Astrocyte (in vitro differentiated cells and primary cell): ENCODE measurements at regions not wholly inside any gene's neighbourhood (a gene's known extent, or its start where the extent isn't known, plus 50 kb on each side); places are given as distances from the start of the nearest gene placed in this dataset.

ENCODE experiments used
- DNase-seq: peaks from one replicate; pipeline ENCODE4 v3.0.0-alpha.2; 2010; ENCODE audit warnings: low read depth
- FAIRE-seq: peaks from 2 replicates; lab custom pipeline; 2011; peaks lifted over from hg19 to GRCh38; lab: Jason Lieb, UNC
- H2AFZ ChIP-seq: 2 replicates; pipeline ENCODE4 v1.6.0; 2012; ENCODE audit warnings: low read depth, low read length, inconsistent platforms
- H3K27ac ChIP-seq: 2 replicates; pipeline ENCODE4 v1.5.1; 2011; ENCODE audit warnings: low read depth, low read length, inconsistent platforms
- H3K27me3 ChIP-seq: 2 replicates; pipeline ENCODE4 v1.6.0; 2011; ENCODE audit warnings: low read length, inconsistent platforms; ENCODE audit not compliant: insufficient read depth
- H3K36me3 ChIP-seq: 2 replicates; pipeline ENCODE4 v1.5.1; 2011; ENCODE audit warnings: low read length, inconsistent platforms; ENCODE audit not compliant: insufficient read depth
- H3K4me1 ChIP-seq: 2 replicates; pipeline ENCODE4 v1.5.1; 2011; ENCODE audit warnings: low read length, inconsistent platforms; ENCODE audit not compliant: insufficient read depth
- H3K4me2 ChIP-seq: 2 replicates; pipeline ENCODE4 v1.6.0; 2012; ENCODE audit warnings: low read length, inconsistent platforms
- H3K4me3 ChIP-seq: 2 replicates; pipeline ENCODE4 v1.5.1; 2011; ENCODE audit warnings: low read depth, mild to moderate bottlenecking, low read length, inconsistent platforms; ENCODE audit not compliant: insufficient read depth
- H3K79me2 ChIP-seq: 2 replicates; pipeline ENCODE4 v1.6.0; 2012; ENCODE audit warnings: mild to moderate bottlenecking, low read length, inconsistent platforms; ENCODE audit not compliant: insufficient read depth
- H3K9ac ChIP-seq: 2 replicates; pipeline ENCODE4 v1.6.0; 2012; ENCODE audit warnings: mild to moderate bottlenecking, low read length, inconsistent platforms
- H3K9me3 ChIP-seq: 2 replicates; pipeline ENCODE4 v1.5.1; 2012; ENCODE audit warnings: low read depth, mild to moderate bottlenecking, low read length, inconsistent platforms; ENCODE audit not compliant: insufficient read depth
- H4K20me1 ChIP-seq: 2 replicates; pipeline ENCODE4 v1.6.0; 2012; ENCODE audit warnings: low read length, inconsistent platforms; ENCODE audit not compliant: insufficient read depth
- H3K27ac Mint-ChIP-seq: one replicate; pipeline ENCODE4 v1.8.0; 2021; ENCODE audit warnings: mild to moderate bottlenecking, mixed read lengths; ENCODE audit not compliant: unreplicated experiment
- H3K27me3 Mint-ChIP-seq: one replicate; pipeline ENCODE4 v1.8.0; 2021; ENCODE audit warnings: low read depth, mixed read lengths; ENCODE audit not compliant: unreplicated experiment
- H3K36me3 Mint-ChIP-seq: one replicate; pipeline ENCODE4 v1.8.0; 2021; ENCODE audit warnings: low read depth, mixed read lengths; ENCODE audit not compliant: unreplicated experiment
- H3K4me1 Mint-ChIP-seq: one replicate; pipeline ENCODE4 v1.8.0; 2021; ENCODE audit warnings: low read depth, mixed read lengths; ENCODE audit not compliant: unreplicated experiment
- H3K4me3 Mint-ChIP-seq: one replicate; pipeline ENCODE4 v1.8.0; 2021; ENCODE audit warnings: mild to moderate bottlenecking, moderate library complexity, mixed read lengths; ENCODE audit not compliant: unreplicated experiment
- H3K9me3 Mint-ChIP-seq: one replicate; pipeline ENCODE4 v1.8.0; 2021; ENCODE audit warnings: mild to moderate bottlenecking, mixed read lengths; ENCODE audit not compliant: unreplicated experiment
- EZH2 ChIP-seq: IDR thresholded peaks from 2 replicates; pipeline ENCODE4 v1.6.1; 2012; ENCODE audit warnings: mild to moderate bottlenecking, low read length, inconsistent platforms; ENCODE audit not compliant: insufficient read depth
- TF ChIP-seq, protein P1 (sequence below): IDR thresholded peaks from 2 replicates; pipeline ENCODE4 v1.5.1; 2011; ENCODE audit warnings: low read depth, mild to moderate bottlenecking, inconsistent platforms, low read length, moderate library complexity; ENCODE audit not compliant: insufficient read depth

DNA sequence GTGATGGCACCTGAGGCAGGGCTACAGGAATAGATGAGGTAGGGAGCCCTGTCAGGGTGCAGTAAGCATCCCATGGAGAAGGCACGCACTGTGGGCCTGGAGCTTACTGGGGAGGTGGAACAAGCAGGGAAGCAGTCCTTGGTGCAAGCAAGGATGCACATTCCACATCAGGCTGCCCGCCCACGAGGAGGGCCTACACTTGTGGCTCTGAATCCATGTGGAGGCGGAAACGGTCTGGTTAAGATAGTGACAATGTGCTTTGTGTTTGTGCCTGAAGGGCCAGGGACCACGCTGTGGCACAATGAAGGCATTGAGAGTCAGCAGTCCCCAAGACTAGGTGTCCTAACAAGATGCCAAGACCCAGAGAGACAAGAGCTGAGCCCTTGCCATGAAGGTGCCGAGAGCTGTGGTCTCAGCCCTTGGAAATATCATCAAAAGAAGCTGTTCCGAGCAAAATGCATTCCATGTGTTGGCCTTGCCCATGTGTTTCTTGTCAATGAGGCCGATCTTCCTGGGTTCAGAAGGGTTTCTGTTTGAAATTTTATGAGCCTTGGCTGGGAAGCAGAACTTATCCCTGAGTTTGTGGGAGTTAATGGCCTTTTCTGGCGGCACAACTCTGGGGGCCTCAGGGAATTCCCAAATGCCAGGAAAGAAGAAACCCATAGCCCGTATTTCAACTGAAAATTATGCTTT is 111.9 kb downstream of the NGF start:
- Histone ChIP-seq H2AFZ (no peak overlapping the region), H3K27ac (no peak overlapping the region), H4K20me1 (no peaks in the 10 kb centered on the region), H3K4me1 (peaks cover 25% of the 10 kb centered on the region), H3K9ac (no peak overlapping the region), H3K27me3 (no peaks in the 10 kb centered on the region), H3K4me2 (no peak overlapping the region), H3K4me3 (no peak overlapping the region), H3K9me3 (no peaks in the 10 kb centered on the region), H3K79me2 (no peaks in the 10 kb centered on the region), H3K36me3 (no peaks in the 10 kb centered on the region)
- Mint-ChIP-seq H3K4me1 (peaks cover 10% of the 10 kb centered on the region), H3K9me3 (peaks cover 2% of the 10 kb centered on the region), H3K27me3 (peaks cover 2% of the 10 kb centered on the region), H3K4me3 (no peak overlapping the region), H3K36me3 (no peaks in the 10 kb centered on the region), H3K27ac (no peak overlapping the region)
- no peak for TF ChIP-seq EZH2
- TF ChIP-seq, protein P1, sequence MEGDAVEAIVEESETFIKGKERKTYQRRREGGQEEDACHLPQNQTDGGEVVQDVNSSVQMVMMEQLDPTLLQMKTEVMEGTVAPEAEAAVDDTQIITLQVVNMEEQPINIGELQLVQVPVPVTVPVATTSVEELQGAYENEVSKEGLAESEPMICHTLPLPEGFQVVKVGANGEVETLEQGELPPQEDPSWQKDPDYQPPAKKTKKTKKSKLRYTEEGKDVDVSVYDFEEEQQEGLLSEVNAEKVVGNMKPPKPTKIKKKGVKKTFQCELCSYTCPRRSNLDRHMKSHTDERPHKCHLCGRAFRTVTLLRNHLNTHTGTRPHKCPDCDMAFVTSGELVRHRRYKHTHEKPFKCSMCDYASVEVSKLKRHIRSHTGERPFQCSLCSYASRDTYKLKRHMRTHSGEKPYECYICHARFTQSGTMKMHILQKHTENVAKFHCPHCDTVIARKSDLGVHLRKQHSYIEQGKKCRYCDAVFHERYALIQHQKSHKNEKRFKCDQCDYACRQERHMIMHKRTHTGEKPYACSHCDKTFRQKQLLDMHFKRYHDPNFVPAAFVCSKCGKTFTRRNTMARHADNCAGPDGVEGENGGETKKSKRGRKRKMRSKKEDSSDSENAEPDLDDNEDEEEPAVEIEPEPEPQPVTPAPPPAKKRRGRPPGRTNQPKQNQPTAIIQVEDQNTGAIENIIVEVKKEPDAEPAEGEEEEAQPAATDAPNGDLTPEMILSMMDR = no peak
- FAIRE-seq = no peak
- no peak for DNase-seq

DNA sequence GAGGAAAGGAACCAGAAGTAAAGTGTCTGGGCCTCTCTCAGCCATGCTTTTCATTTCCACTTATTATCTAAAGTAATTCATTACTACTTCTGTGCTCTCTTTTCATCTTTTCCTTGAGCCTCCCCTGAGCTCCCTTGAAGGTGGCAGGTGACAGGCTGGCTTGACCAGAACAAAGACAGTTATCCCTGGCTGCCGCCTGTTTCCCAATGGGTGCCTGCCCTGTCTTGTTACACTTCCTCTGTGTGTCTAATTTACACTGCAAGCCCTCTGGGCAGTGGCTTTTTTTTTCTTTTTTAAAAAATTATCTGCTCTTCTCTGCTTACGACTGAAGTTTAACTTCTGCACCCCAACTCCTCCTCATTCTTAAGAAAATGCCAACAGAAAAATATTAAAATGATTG is 113.4 kb downstream of the NGF start:
- FAIRE-seq (no peak), DNase-seq (no peak)
- Mint-ChIP-seq H3K36me3 (no peaks in the 10 kb centered on the region), H3K9me3 (peaks cover 2% of the 10 kb centered on the region), H3K4me1 (peaks cover 14% of the 10 kb centered on the region), H3K27me3 (peaks cover 2% of the 10 kb centered on the region), H3K4me3 (no peak overlapping the region), H3K27ac (no peak overlapping the region)
- Histone ChIP-seq H3K9ac (no peak overlapping the region), H3K4me3 (no peak overlapping the region), H3K9me3 (peaks cover 3% of the 10 kb centered on the region), H3K79me2 (no peaks in the 10 kb centered on the region), H2AFZ (no peak overlapping the region), H3K27ac (no peak overlapping the region), H3K27me3 (no peaks in the 10 kb centered on the region), H4K20me1 (no peaks in the 10 kb centered on the region), H3K4me1 (peaks cover 25% of the 10 kb centered on the region), H3K36me3 (no peaks in the 10 kb centered on the region), H3K4me2 (no peak overlapping the region)
- no peak for TF ChIP-seq EZH2
- TF ChIP-seq, protein P1 = no peak

DNA sequence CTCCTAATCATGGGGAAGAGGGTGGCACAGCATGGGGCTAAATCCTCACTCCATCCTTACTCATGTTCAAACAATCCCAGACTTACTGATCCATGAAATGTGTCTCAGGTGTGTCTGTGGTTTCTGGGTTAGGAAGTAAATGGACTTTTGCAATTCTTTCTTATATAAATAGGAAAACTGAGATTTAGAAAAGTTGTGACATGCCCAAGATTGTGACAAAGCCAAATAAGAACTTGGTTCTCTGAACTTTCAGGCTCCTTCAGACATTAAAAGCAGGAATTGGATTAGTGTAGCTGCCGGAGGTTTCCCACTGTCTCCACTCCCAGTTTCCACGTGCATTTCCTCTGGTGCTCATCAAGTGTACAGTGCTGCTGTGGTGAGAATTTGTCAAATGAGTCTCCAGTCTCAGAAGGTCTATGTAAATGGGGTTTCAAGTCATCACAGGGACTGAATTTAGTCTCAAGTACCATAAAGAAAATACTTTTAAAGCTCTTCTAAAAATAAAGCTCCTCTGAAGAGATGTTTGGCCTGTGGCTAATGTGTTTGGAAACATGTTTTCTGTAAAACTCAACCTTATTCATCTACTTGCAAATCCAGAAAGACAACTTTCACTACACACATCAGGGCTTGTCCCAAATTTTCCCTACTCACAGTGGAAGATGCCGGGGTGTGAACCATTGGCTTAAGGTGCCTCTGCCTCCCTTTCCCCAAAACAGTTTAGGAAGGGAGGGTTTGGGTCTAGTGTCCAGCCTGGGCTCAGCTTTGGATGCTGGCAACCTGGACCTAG is 115.2 kb downstream of the NGF start:
- peak; percentile 87 for DNase-seq
- peaks cover 14% of the 10 kb centered on the region for H3K4me1 Mint-ChIP-seq
- Histone ChIP-seq H2AFZ (no peak overlapping the region), H4K20me1 (no peaks in the 10 kb centered on the region), H3K79me2 (no peaks in the 10 kb centered on the region), H3K4me2 (no peak overlapping the region), H3K36me3 (no peaks in the 10 kb centered on the region), H3K4me3 (no peak overlapping the region), H3K9ac (peak overlapping the region; percentile 50), H3K27me3 (no peaks in the 10 kb centered on the region), H3K9me3 (peaks cover 3% of the 10 kb centered on the region), H3K4me1 (peaks cover 21% of the 10 kb centered on the region), H3K27ac (peak overlapping the region; percentile 79)
- no peak overlapping the region for H3K4me3 Mint-ChIP-seq
- no peak for FAIRE-seq
- H3K36me3 Mint-ChIP-seq = no peaks in the 10 kb centered on the region
- H3K9me3 Mint-ChIP-seq = peaks cover 2% of the 10 kb centered on the region
- peaks cover 2% of the 10 kb centered on the region for H3K27me3 Mint-ChIP-seq
- H3K27ac Mint-ChIP-seq = no peak overlapping the region
- no peak for TF ChIP-seq EZH2
- TF ChIP-seq, protein P1 = no peak
